ENCODE measurements at regions not wholly inside any gene's neighbourhood (a gene's known extent, or its start where the extent isn't known, plus 50 kb on each side); places are given as distances from the start of the nearest gene placed in this dataset.

- no peak overlapping the region for H3K4me2 ChIP-seq (ENCODE audit: low read length)
- TF ChIP-seq, protein P1, sequence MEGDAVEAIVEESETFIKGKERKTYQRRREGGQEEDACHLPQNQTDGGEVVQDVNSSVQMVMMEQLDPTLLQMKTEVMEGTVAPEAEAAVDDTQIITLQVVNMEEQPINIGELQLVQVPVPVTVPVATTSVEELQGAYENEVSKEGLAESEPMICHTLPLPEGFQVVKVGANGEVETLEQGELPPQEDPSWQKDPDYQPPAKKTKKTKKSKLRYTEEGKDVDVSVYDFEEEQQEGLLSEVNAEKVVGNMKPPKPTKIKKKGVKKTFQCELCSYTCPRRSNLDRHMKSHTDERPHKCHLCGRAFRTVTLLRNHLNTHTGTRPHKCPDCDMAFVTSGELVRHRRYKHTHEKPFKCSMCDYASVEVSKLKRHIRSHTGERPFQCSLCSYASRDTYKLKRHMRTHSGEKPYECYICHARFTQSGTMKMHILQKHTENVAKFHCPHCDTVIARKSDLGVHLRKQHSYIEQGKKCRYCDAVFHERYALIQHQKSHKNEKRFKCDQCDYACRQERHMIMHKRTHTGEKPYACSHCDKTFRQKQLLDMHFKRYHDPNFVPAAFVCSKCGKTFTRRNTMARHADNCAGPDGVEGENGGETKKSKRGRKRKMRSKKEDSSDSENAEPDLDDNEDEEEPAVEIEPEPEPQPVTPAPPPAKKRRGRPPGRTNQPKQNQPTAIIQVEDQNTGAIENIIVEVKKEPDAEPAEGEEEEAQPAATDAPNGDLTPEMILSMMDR (IDR thresholded peaks at IDR 0.05; ENCODE audit: low read depth, low read length): no peak
- no peak for TF ChIP-seq EZH2phosphoT487 (IDR thresholded peaks at IDR 0.05; ENCODE audit: low read depth)
Observed at GRCh38 chr3:27626596-27627118, 95.5 kb downstream of the EOMES start.

DNA sequence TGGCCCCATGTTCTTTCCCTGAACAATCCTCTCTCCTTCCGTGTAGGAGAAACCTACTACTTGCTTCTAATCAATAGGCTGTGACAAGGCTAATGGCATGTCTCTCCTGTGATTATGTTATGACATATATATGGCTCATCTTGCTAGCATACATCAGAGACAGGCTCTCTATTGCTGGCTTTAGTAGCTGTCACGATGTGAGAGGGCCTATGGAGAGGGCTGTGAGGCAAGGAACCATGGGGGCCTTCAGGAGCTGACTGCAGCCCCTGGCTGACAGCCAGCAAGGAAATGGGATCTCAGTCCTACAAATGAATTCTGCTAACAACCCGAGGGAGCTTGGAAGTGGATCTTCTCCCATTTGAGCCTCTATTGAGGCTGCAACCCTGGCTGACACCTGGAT, 96.3 kb downstream of the EOMES start:
- Histone ChIP-seq H3K79me2 (ENCODE audit: low read length) (no peaks in the 10 kb centered on the region), H3K27me3 (ENCODE audit: low read depth, low read length) (no peaks in the 10 kb centered on the region), H3K4me1 (ENCODE audit: low read length) (peaks cover 17% of the 10 kb centered on the region), H3K4me3 (ENCODE audit: low read length) (no peak overlapping the region), H3K27ac (ENCODE audit: low read length) (no peak overlapping the region), H3K36me3 (replicated peaks; ENCODE audit: low read depth, low read length) (no peaks in the 10 kb centered on the region), H3K4me2 (ENCODE audit: low read length) (no peak overlapping the region), H3K9me3 (ENCODE audit: insufficient read depth, low read length) (no peaks in the 10 kb centered on the region), H3K9ac (ENCODE audit: low read length) (no peak overlapping the region), H4K20me1 (ENCODE audit: insufficient read depth, low read length) (no peaks in the 10 kb centered on the region), H2AFZ (ENCODE audit: low read depth, low read length) (no peak overlapping the region)
- TF ChIP-seq, protein P1 (IDR thresholded peaks at IDR 0.05; ENCODE audit: low read depth, low read length): no peak
- TF ChIP-seq EZH2phosphoT487 (IDR thresholded peaks at IDR 0.05; ENCODE audit: low read depth): no peak

More at GRCh38 chr3:27626596-27627118, 95.5 kb downstream of the EOMES start:
- H3K79me2 ChIP-seq (ENCODE audit: low read length): no peaks in the 10 kb centered on the region
- H3K27ac ChIP-seq (ENCODE audit: low read length): no peak overlapping the region
- H3K4me3 ChIP-seq (ENCODE audit: low read length): no peak overlapping the region
- peaks cover 25% of the 10 kb centered on the region for H3K4me1 ChIP-seq (ENCODE audit: low read length)
- H4K20me1 ChIP-seq (ENCODE audit: insufficient read depth, low read length): no peaks in the 10 kb centered on the region
- no peaks in the 10 kb centered on the region for H3K36me3 ChIP-seq (replicated peaks; ENCODE audit: low read depth, low read length)
- H3K9ac ChIP-seq (ENCODE audit: low read length): no peak overlapping the region
- no peaks in the 10 kb centered on the region for H3K27me3 ChIP-seq (ENCODE audit: low read depth, low read length)
- H2AFZ ChIP-seq (ENCODE audit: low read depth, low read length): no peak overlapping the region
- H3K9me3 ChIP-seq (ENCODE audit: insufficient read depth, low read length): no peaks in the 10 kb centered on the region

GRCh38 chr3:27623085-27623753, 98.9 kb downstream of the EOMES start:
- Histone ChIP-seq H3K9ac (ENCODE audit: low read length) (no peak overlapping the region), H3K9me3 (ENCODE audit: insufficient read depth, low read length) (no peaks in the 10 kb centered on the region), H3K27me3 (ENCODE audit: low read depth, low read length) (no peaks in the 10 kb centered on the region), H3K36me3 (replicated peaks; ENCODE audit: low read depth, low read length) (no peaks in the 10 kb centered on the region), H3K4me1 (ENCODE audit: low read length) (peaks cover 8% of the 10 kb centered on the region), H3K4me2 (ENCODE audit: low read length) (no peak overlapping the region), H2AFZ (ENCODE audit: low read depth, low read length) (no peak overlapping the region), H3K79me2 (ENCODE audit: low read length) (no peaks in the 10 kb centered on the region), H3K27ac (ENCODE audit: low read length) (no peak overlapping the region), H3K4me3 (ENCODE audit: low read length) (no peak overlapping the region), H4K20me1 (ENCODE audit: insufficient read depth, low read length) (no peaks in the 10 kb centered on the region)
- no peak for TF ChIP-seq EZH2phosphoT487 (IDR thresholded peaks at IDR 0.05; ENCODE audit: low read depth)
- TF ChIP-seq, protein P1 (IDR thresholded peaks at IDR 0.05; ENCODE audit: low read depth, low read length): no peak

GRCh38 chr3:27617552-27617951, 104.6 kb downstream of the EOMES start:
- peaks cover 24% of the 10 kb centered on the region for H3K36me3 ChIP-seq (replicated peaks; ENCODE audit: low read depth, low read length)
- no peak overlapping the region for H3K4me3 ChIP-seq (ENCODE audit: low read length)
- no peak for TF ChIP-seq EZH2phosphoT487 (IDR thresholded peaks at IDR 0.05; ENCODE audit: low read depth)
- TF ChIP-seq, protein P1 (IDR thresholded peaks at IDR 0.05; ENCODE audit: low read depth, low read length): no peak
- no peak overlapping the region for H3K4me2 ChIP-seq (ENCODE audit: low read length)
- no peaks in the 10 kb centered on the region for H4K20me1 ChIP-seq (ENCODE audit: insufficient read depth, low read length)
- no peaks in the 10 kb centered on the region for H3K79me2 ChIP-seq (ENCODE audit: low read length)
- no peak overlapping the region for H2AFZ ChIP-seq (ENCODE audit: low read depth, low read length)
- no peak overlapping the region for H3K9ac ChIP-seq (ENCODE audit: low read length)
- H3K27me3 ChIP-seq (ENCODE audit: low read depth, low read length): no peaks in the 10 kb centered on the region
- peaks cover 22% of the 10 kb centered on the region for H3K4me1 ChIP-seq (ENCODE audit: low read length)
- H3K27ac ChIP-seq (ENCODE audit: low read length): no peak overlapping the region
- H3K9me3 ChIP-seq (ENCODE audit: insufficient read depth, low read length): peaks cover 18% of the 10 kb centered on the region

Data from OCI-LY3 (cell line).